ENCODE measurements at regions not wholly inside any gene's neighbourhood (a gene's known extent, or its start where the extent isn't known, plus 50 kb on each side); places are given as distances from the start of the nearest gene placed in this dataset.
"Not testable (repeated sequence)": the region's sequence is repeated elsewhere in the genome, so short reads cannot be mapped to it uniquely, and the experiment has no call there.

DNA sequence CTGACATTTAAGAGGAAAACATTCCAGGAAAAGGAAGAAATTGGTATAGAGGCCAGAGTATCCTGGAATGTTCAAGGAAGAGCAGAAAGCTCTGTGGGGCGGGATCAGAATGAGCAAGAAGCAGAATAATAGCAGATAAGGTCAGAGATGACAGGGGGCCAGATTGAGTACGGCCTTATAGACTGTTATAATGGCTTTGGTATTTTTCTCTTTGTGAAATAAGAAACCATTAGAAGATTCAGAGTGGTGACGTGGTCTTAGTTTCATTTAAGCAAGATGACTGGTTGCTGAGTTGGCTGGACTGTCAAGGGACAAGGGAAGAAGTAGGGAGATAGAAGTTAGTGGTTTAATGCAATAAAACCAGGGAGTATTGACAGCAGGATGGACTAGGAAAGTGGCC is 218.3 kb upstream of the SOX2 start:
- ChIA-PET CTCF (no interaction called here), POLR2A (no interaction called here)
- TF ChIP-seq, protein P1, sequence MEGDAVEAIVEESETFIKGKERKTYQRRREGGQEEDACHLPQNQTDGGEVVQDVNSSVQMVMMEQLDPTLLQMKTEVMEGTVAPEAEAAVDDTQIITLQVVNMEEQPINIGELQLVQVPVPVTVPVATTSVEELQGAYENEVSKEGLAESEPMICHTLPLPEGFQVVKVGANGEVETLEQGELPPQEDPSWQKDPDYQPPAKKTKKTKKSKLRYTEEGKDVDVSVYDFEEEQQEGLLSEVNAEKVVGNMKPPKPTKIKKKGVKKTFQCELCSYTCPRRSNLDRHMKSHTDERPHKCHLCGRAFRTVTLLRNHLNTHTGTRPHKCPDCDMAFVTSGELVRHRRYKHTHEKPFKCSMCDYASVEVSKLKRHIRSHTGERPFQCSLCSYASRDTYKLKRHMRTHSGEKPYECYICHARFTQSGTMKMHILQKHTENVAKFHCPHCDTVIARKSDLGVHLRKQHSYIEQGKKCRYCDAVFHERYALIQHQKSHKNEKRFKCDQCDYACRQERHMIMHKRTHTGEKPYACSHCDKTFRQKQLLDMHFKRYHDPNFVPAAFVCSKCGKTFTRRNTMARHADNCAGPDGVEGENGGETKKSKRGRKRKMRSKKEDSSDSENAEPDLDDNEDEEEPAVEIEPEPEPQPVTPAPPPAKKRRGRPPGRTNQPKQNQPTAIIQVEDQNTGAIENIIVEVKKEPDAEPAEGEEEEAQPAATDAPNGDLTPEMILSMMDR (IDR thresholded peaks at IDR 0.05; ENCODE audit: insufficient read depth, low read depth, low read length) = no peak
- H3K36me3 ChIP-seq (ENCODE audit: control insufficient read depth, insufficient read depth, low read length) = no peaks in the 10 kb centered on the region
- H3K27me3 ChIP-seq (ENCODE audit: control insufficient read depth, insufficient read depth, low read length) = no peaks in the 10 kb centered on the region
- no peak overlapping the region for H3K4me3 ChIP-seq (ENCODE audit: low read depth, low read length)
- no peak for DNase-seq (ENCODE audit: low read depth)

DNA sequence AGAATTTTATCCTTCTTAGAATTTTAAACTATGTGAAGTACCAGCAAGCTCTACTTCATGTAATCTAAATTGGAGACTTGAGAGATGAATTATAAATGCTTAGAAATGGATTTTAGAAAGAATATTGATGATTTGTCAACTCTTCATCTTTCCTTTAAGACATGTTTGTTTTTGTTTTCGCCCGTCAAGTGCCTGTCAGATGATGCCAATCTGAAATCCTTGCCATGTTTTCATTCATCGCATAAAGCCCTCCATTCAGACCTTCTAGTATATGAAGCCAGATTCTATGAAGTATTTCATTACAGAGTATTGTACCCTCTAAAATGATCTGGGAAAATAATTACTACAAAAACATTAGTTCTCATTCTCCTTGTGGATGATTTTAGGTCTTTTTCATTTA is 223.2 kb upstream of the SOX2 start:
- no peaks in the 10 kb centered on the region for H3K27me3 ChIP-seq (ENCODE audit: control insufficient read depth, insufficient read depth, low read length)
- no peak overlapping the region for H3K4me3 ChIP-seq (ENCODE audit: low read depth, low read length)
- DNase-seq (ENCODE audit: low read depth) = no peak
- no peaks in the 10 kb centered on the region for H3K36me3 ChIP-seq (ENCODE audit: control insufficient read depth, insufficient read depth, low read length)
- CTCF ChIA-PET = no interaction called here
- TF ChIP-seq, protein P1 (IDR thresholded peaks at IDR 0.05; ENCODE audit: insufficient read depth, low read depth, low read length) = no peak
- POLR2A ChIA-PET = no interaction called here

GRCh38 chr3:181487236-181487978 is 224.3 kb upstream of the SOX2 start:
- ChIA-PET CTCF (no interaction called here), POLR2A (no interaction called here)
- Histone ChIP-seq H3K4me3 (ENCODE audit: low read depth, low read length) (no peak overlapping the region), H3K27me3 (ENCODE audit: control insufficient read depth, insufficient read depth, low read length) (no peaks in the 10 kb centered on the region), H3K36me3 (ENCODE audit: control insufficient read depth, insufficient read depth, low read length) (no peaks in the 10 kb centered on the region)
- no peak for DNase-seq (ENCODE audit: low read depth)
- TF ChIP-seq, protein P1 (IDR thresholded peaks at IDR 0.05; ENCODE audit: insufficient read depth, low read depth, low read length) = no peak

DNA sequence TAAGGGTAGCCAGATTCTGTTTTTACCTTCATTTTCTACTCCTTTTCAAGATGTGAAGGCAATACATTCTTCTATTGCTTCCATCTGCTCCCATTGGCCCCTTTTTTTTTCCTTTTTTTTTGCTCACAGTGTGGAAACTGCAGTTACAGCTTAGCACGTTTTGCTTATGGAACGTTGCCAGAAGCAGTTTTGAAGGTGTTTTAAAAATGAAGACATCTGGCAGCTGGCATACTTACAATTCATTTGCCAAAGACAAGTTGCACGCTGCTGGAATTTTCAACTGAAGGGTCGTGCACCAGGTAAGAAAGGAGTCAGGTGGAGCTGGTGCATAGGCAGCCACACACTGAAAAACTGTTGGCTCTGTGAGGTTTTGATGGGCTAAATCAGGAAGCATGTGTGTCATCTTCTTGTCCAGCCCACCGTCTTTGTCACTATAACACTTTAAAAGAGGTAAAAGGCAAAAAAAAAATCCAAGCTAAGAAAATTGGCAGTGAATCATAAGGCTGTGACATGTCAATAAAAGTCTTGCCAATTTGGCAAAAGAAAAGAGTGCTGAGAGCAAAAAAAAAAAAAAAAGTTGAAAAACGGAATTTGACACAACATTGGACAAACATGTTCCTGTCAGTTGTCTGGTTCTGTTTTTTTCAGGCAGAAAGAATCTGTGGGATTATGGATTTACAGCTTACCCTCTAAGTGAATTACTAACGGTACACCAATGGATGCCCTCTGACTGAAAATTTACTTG is 225.4 kb upstream of the SOX2 start:
- no peaks in the 10 kb centered on the region for H3K36me3 ChIP-seq (ENCODE audit: control insufficient read depth, insufficient read depth, low read length)
- ChIA-PET POLR2A (no interaction called here), CTCF (no interaction called here)
- no peak overlapping the region for H3K4me3 ChIP-seq (ENCODE audit: low read depth, low read length)
- TF ChIP-seq, protein P1 (IDR thresholded peaks at IDR 0.05; ENCODE audit: insufficient read depth, low read depth, low read length) = no peak
- no peak for DNase-seq (ENCODE audit: low read depth)
- H3K27me3 ChIP-seq (ENCODE audit: control insufficient read depth, insufficient read depth, low read length) = no peaks in the 10 kb centered on the region

GRCh38 chr3:181484026-181484425 is 227.7 kb upstream of the SOX2 start:
- TF ChIP-seq, protein P1 (IDR thresholded peaks at IDR 0.05; ENCODE audit: insufficient read depth, low read depth, low read length) = no peak
- CTCF ChIA-PET = no interaction called here
- POLR2A ChIA-PET = no interaction called here
- H3K4me3 ChIP-seq (ENCODE audit: low read depth, low read length) = no peak overlapping the region
- DNase-seq (ENCODE audit: low read depth) = no peak
- H3K36me3 ChIP-seq (ENCODE audit: control insufficient read depth, insufficient read depth, low read length) = no peaks in the 10 kb centered on the region
- H3K27me3 ChIP-seq (ENCODE audit: control insufficient read depth, insufficient read depth, low read length) = no peaks in the 10 kb centered on the region

DNA sequence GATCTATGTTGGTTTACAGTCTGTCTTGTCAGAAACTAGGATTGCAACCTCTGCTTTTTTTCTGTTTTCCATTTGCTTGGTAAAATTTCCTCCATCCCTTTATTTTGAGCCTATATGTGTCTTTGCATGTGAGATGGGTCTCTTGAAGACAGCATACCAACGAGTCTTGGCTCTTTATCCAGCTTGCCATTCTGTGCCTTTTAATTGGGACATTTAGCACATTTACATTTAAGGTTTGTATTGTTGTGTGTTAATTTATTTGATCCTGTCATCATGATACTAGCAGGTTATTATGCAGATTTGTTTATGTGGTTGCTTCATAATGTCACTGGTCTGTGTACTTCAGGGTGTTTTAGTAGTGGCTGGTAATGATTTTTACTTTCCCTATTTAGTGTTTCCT is 236.6 kb upstream of the SOX2 start:
- H3K36me3 ChIP-seq (ENCODE audit: control insufficient read depth, insufficient read depth, low read length); POLR2A ChIA-PET; CTCF ChIA-PET; H3K27me3 ChIP-seq (ENCODE audit: control insufficient read depth, insufficient read depth, low read length); DNase-seq (ENCODE audit: low read depth); H3K4me3 ChIP-seq (ENCODE audit: low read depth, low read length): not testable (repeated sequence)
